ENCODE measurements at regions not wholly inside any gene's neighbourhood (a gene's known extent, or its start where the extent isn't known, plus 50 kb on each side); places are given as distances from the start of the nearest gene placed in this dataset.

GRCh38 chr16:62545039-62545438, 508.8 kb upstream of the CDH8 start:
- H3K4me1 Mint-ChIP-seq, result no peaks in the 10 kb centered on the region
- Histone ChIP-seq H3K27ac (ENCODE audit: low read length) (no peak overlapping the region), H3K36me3 (ENCODE audit: control insufficient read depth, insufficient read depth, low read length) (no peaks in the 10 kb centered on the region), H3K27me3 (ENCODE audit: control insufficient read depth, insufficient read depth, low read length) (no peaks in the 10 kb centered on the region), H3K4me3 (ENCODE audit: low read length) (no peak overlapping the region), H3K4me1 (ENCODE audit: control insufficient read depth, insufficient read depth, low read length) (no peaks in the 10 kb centered on the region), H3K9me3 (ENCODE audit: control insufficient read depth, insufficient read depth, low read length) (peaks cover 2% of the 10 kb centered on the region)
- no peaks in the 10 kb centered on the region for H3K36me3 Mint-ChIP-seq
- H3K27me3 Mint-ChIP-seq (ENCODE audit: low read depth in 2 of 2), result no peaks in the 10 kb centered on the region
- H3K9me3 Mint-ChIP-seq, result peaks cover 18 to 19% of the 10 kb centered on the region in 2 donors
- ATAC-seq (no peak), DNase-seq (no peak)
- no peak for TF ChIP-seq CTCF (IDR thresholded peaks at IDR 0.05)
- no peak overlapping the region for H3K4me3 Mint-ChIP-seq
- intact Hi-C loops (cut with micrococcal nuclease), result no loop called here
- H3K27ac Mint-ChIP-seq, result no peak overlapping the region

- H3K4me1 ChIP-seq (ENCODE audit: control insufficient read depth, insufficient read depth, low read length), result no peaks in the 10 kb centered on the region
- Mint-ChIP-seq H3K36me3 (peaks cover 5% of the 10 kb centered on the region), H3K4me1 (no peaks in the 10 kb centered on the region), H3K27ac (no peak overlapping the region), H3K27me3 (ENCODE audit: low read depth in 2 of 2) (no peaks in the 10 kb centered on the region), H3K4me3 (no peak overlapping the region), H3K9me3 (peaks cover 14 to 16% of the 10 kb centered on the region in 2 donors)
- no peak for TF ChIP-seq CTCF (IDR thresholded peaks at IDR 0.05)
- WGBS (ENCODE audit: insufficient coverage), result 87% methylated on average over 1 of the region's 1 CpG
- intact Hi-C loops (cut with micrococcal nuclease), result no loop called here
- H3K9me3 ChIP-seq (ENCODE audit: control insufficient read depth, insufficient read depth, low read length), result peaks cover 2% of the 10 kb centered on the region
- no peaks in the 10 kb centered on the region for H3K27me3 ChIP-seq (ENCODE audit: control insufficient read depth, insufficient read depth, low read length)
- no peak for DNase-seq
- H3K36me3 ChIP-seq (ENCODE audit: control insufficient read depth, insufficient read depth, low read length), result no peaks in the 10 kb centered on the region
- ATAC-seq, result no peak
- H3K27ac ChIP-seq (ENCODE audit: low read length), result no peak overlapping the region
- H3K4me3 ChIP-seq (ENCODE audit: low read length), result no peak overlapping the region
Observed at GRCh38 chr16:62543516-62543915, 507.3 kb upstream of the CDH8 start.

- 85% methylated on average over 1 of the region's 1 CpG for WGBS (ENCODE audit: insufficient coverage)
- no peak overlapping the region for H3K27ac Mint-ChIP-seq
- TF ChIP-seq CTCF (IDR thresholded peaks at IDR 0.05), result no peak
- intact Hi-C loops (cut with micrococcal nuclease), result no loop called here
- Histone ChIP-seq H3K27me3 (ENCODE audit: control insufficient read depth, insufficient read depth, low read length) (no peaks in the 10 kb centered on the region), H3K36me3 (ENCODE audit: control insufficient read depth, insufficient read depth, low read length) (no peaks in the 10 kb centered on the region), H3K9me3 (ENCODE audit: control insufficient read depth, insufficient read depth, low read length) (peaks cover 2% of the 10 kb centered on the region), H3K4me1 (ENCODE audit: control insufficient read depth, insufficient read depth, low read length) (no peaks in the 10 kb centered on the region), H3K4me3 (ENCODE audit: low read length) (no peak overlapping the region), H3K27ac (ENCODE audit: low read length) (no peak overlapping the region)
- H3K4me1 Mint-ChIP-seq, result no peaks in the 10 kb centered on the region
- peaks cover 14% of the 10 kb centered on the region for H3K36me3 Mint-ChIP-seq
- H3K9me3 Mint-ChIP-seq, result peaks cover 13% of the 10 kb centered on the region in 2 donors
- ATAC-seq (no peak), DNase-seq (no peak)
- no peak overlapping the region for H3K4me3 Mint-ChIP-seq
- H3K27me3 Mint-ChIP-seq (ENCODE audit: low read depth in 2 of 2), result no peaks in the 10 kb centered on the region
Observed at GRCh38 chr16:62539657-62540056, 503.4 kb upstream of the CDH8 start.

- intact Hi-C loops (cut with micrococcal nuclease), result no loop called here
- no peak for DNase-seq
- 78% methylated on average over 2 of the region's 3 CpGs for WGBS (ENCODE audit: insufficient coverage)
- ATAC-seq, result no peak
- Mint-ChIP-seq H3K9me3 (peaks cover 24 to 25% of the 10 kb centered on the region in 2 donors), H3K27ac (no peak overlapping the region), H3K27me3 (ENCODE audit: low read depth in 2 of 2) (no peaks in the 10 kb centered on the region), H3K36me3 (peaks cover 17% of the 10 kb centered on the region), H3K4me3 (no peak overlapping the region), H3K4me1 (no peaks in the 10 kb centered on the region)
- no peaks in the 10 kb centered on the region for H3K9me3 ChIP-seq (ENCODE audit: control insufficient read depth, insufficient read depth, low read length)
- H3K4me3 ChIP-seq (ENCODE audit: low read length), result no peak overlapping the region
- no peak for TF ChIP-seq CTCF (IDR thresholded peaks at IDR 0.05)
- H3K27me3 ChIP-seq (ENCODE audit: control insufficient read depth, insufficient read depth, low read length), result no peaks in the 10 kb centered on the region
- H3K36me3 ChIP-seq (ENCODE audit: control insufficient read depth, insufficient read depth, low read length), result no peaks in the 10 kb centered on the region
- no peak overlapping the region for H3K27ac ChIP-seq (ENCODE audit: low read length)
- no peaks in the 10 kb centered on the region for H3K4me1 ChIP-seq (ENCODE audit: control insufficient read depth, insufficient read depth, low read length)
Observed at GRCh38 chr16:62530426-62530825, 494.2 kb upstream of the CDH8 start.

Data from natural killer cell (primary cell).